MM.1S (cell line): ENCODE measurements at regions not wholly inside any gene's neighbourhood (a gene's known extent, or its start where the extent isn't known, plus 50 kb on each side); places are given as distances from the start of the nearest gene placed in this dataset.
"Not testable (repeated sequence)": the region's sequence is repeated elsewhere in the genome, so short reads cannot be mapped to it uniquely, and the experiment has no call there.

Experiments
- DNase-seq: peaks from one replicate; pipeline ENCODE4 v3.0.0-alpha.2; 2015
- H2AFZ ChIP-seq: fragments of 300-600 bp; sonication (generic); 2 replicates; pipeline ENCODE4 v1.6.0; 2016; ENCODE audit warnings: antibody characterized with exemption, low read length
- H3F3A ChIP-seq: fragments of 300-600 bp; sonication (generic); 2 replicates; pipeline ENCODE4 v1.6.1; 2016; ENCODE audit warnings: mild to moderate bottlenecking, antibody characterized with exemption, low read length, moderate library complexity, mixed read lengths; ENCODE audit not compliant: insufficient read depth
- H3K27ac ChIP-seq: fragments of 300-600 bp; sonication (generic); 2 replicates; pipeline ENCODE4 v1.5.1; 2016; ENCODE audit warnings: mild to moderate bottlenecking, low read length
- H3K27me3 ChIP-seq: fragments of 300-600 bp; sonication (generic); replicated peaks from 2 replicates; pipeline ENCODE4 v1.6.0; 2016; ENCODE audit warnings: low read length; ENCODE audit not compliant: insufficient read depth
- H3K36me3 ChIP-seq: fragments of 300-600 bp; sonication (generic); replicated peaks from 2 replicates; pipeline ENCODE4 v1.6.1; 2016; ENCODE audit warnings: mild to moderate bottlenecking, low read length, mixed read lengths; ENCODE audit not compliant: insufficient read depth
- H3K4me1 ChIP-seq: fragments of 300-600 bp; sonication (generic); 2 replicates; pipeline ENCODE4 v1.6.1; 2016; ENCODE audit warnings: low read length, mixed read lengths
- H3K4me2 ChIP-seq: fragments of 300-600 bp; sonication (generic); 2 replicates; pipeline ENCODE4 v1.6.0; 2016; ENCODE audit warnings: low read depth, low read length
- H3K4me3 ChIP-seq: fragments of 300-600 bp; sonication (generic); 2 replicates; pipeline ENCODE4 v1.5.1; 2016; ENCODE audit warnings: low read length, mixed read lengths
- H3K79me2 ChIP-seq: fragments of 300-600 bp; sonication (generic); 2 replicates; pipeline ENCODE4 v1.6.1; 2016; ENCODE audit warnings: mixed run types, low read length, mixed read lengths
- H3K9ac ChIP-seq: fragments of 300-600 bp; sonication (generic); 2 replicates; pipeline ENCODE4 v1.6.1; 2016; ENCODE audit warnings: low read length, mixed read lengths
- H3K9me2 ChIP-seq: fragments of 300-600 bp; sonication (generic); replicated peaks from 2 replicates; pipeline ENCODE4 v1.6.1; 2016; ENCODE audit warnings: mild to moderate bottlenecking, low read length, mixed read lengths; ENCODE audit not compliant: insufficient read depth
- H3K9me3 ChIP-seq: fragments of 300-600 bp; sonication (generic); replicated peaks from 2 replicates; pipeline ENCODE4 v1.6.1; 2016; ENCODE audit warnings: mild to moderate bottlenecking, low read length, mixed read lengths; ENCODE audit not compliant: insufficient read depth
- H4K20me1 ChIP-seq: fragments of 300-600 bp; sonication (generic); 2 replicates; pipeline ENCODE4 v1.6.1; 2016; ENCODE audit warnings: mild to moderate bottlenecking, low read length, moderate library complexity, mixed read lengths; ENCODE audit not compliant: insufficient read depth
- EZH2 ChIP-seq: fragments of 300-600 bp; sonication (generic); optimal IDR thresholded peaks from 2 replicates; pipeline ENCODE3; 2017; ENCODE audit warnings: low read depth, mild to moderate bottlenecking, antibody characterized with exemption, low read length, mixed read lengths
- EZH2phosphoT487 ChIP-seq: fragments of 300-600 bp; sonication (generic); IDR thresholded peaks from 2 replicates; pipeline ENCODE4 v1.6.1; 2018; ENCODE audit warnings: antibody characterized with exemption, low read length
- TF ChIP-seq, protein P1 (sequence below): fragments of 300-600 bp; sonication (generic); IDR thresholded peaks from 2 replicates; pipeline ENCODE4 v1.5.1; 2016; ENCODE audit warnings: antibody characterized with exemption, low read length, mixed read lengths

DNA sequence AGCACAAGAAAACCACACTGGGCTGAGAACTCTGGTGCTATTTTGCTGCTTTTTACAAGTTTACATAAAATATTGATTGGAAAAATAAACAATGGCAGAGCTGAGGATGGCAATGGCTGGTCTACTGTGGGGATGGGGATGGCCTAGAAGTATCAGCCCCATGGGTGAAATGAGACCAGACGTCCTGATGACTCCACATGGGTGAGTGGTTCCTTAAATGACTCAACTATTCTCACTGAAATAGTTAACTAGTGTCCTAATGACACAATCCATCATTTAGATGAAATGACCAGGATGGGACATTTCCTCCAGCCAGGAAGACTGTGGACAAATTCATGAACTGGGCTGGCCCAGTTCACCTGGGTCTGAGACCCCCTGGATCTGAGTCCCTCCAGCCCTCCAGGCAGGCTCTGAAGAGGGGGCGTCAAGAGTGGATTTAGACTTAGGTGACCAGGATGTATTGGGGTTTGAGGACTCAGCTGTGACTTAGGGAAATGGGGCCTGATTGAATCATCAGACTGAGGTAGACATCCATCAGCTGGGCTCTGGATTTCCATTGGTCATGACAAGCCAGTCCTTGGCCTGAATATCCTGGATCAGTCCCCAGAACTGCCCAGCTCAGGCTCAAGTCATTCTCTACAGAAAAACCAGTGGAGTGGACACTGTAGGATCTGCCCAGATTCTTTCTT, 98.2 kb upstream of the IGLL5 start:
- Histone ChIP-seq H3K27ac (no peak overlapping the region), H3K4me1 (no peaks in the 10 kb centered on the region), H3K27me3 (no peaks in the 10 kb centered on the region), H3K4me3 (no peak overlapping the region), H3K79me2 (no peaks in the 10 kb centered on the region), H3K36me3 (no peaks in the 10 kb centered on the region), H3K9me2 (no peaks in the 10 kb centered on the region), H3K9ac (no peak overlapping the region), H2AFZ (no peak overlapping the region), H3K9me3 (no peaks in the 10 kb centered on the region), H3K4me2 (no peak overlapping the region), H4K20me1 (no peaks in the 10 kb centered on the region), H3F3A (no peaks in the 10 kb centered on the region)
- TF ChIP-seq EZH2, result no peak
- TF ChIP-seq EZH2phosphoT487, result no peak
- TF ChIP-seq, protein P1, sequence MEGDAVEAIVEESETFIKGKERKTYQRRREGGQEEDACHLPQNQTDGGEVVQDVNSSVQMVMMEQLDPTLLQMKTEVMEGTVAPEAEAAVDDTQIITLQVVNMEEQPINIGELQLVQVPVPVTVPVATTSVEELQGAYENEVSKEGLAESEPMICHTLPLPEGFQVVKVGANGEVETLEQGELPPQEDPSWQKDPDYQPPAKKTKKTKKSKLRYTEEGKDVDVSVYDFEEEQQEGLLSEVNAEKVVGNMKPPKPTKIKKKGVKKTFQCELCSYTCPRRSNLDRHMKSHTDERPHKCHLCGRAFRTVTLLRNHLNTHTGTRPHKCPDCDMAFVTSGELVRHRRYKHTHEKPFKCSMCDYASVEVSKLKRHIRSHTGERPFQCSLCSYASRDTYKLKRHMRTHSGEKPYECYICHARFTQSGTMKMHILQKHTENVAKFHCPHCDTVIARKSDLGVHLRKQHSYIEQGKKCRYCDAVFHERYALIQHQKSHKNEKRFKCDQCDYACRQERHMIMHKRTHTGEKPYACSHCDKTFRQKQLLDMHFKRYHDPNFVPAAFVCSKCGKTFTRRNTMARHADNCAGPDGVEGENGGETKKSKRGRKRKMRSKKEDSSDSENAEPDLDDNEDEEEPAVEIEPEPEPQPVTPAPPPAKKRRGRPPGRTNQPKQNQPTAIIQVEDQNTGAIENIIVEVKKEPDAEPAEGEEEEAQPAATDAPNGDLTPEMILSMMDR, result no peak
- no peak for DNase-seq

DNA sequence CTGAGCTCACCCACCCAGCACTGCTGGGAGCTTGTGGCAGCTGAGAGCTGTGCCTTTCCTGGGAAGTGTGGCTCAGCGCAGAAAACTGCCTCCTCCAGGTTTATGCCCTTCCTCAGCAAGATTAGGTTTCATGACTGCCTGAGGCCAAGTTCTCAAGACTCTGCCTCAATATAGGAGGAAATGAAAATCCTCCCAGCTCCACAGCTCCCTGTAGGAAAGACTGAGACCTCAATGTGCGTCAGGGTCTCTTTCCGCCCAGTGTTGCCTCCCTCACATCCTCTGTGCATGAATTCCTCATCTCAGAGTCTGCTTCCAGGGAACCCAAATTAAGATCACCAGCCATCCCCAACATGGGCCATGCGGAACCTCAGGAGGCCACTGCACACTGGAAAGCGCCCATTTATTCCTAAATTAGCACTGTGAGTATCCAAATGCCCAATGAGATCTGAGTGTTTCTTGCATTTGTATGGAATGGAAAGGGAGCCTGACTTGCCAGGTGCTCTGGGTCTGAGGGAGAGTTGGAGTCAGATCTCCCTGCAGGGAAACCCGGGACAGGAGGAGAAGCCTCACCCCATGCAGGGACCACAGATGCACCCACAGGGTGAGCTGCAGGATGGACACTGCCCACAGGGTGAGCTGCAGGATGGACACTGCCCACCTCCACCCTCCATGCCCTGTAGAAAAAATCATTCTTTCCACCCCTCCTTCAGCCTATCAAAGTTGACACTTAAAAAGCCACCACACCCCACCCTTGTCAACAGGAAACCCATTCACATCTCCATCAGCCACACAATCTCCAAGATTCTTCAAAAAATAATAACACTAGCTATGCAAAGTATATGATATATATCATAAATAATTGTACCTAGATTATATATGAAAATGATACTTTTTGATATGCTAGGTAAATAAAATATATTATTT, 97.4 kb upstream of the IGLL5 start:
- Histone ChIP-seq H3K4me1 (no peaks in the 10 kb centered on the region), H3K36me3 (no peaks in the 10 kb centered on the region), H3K9me2 (no peaks in the 10 kb centered on the region), H3K9ac (no peak overlapping the region), H3K79me2 (no peaks in the 10 kb centered on the region), H3K4me3 (no peak overlapping the region), H3F3A (no peaks in the 10 kb centered on the region), H3K9me3 (no peaks in the 10 kb centered on the region), H3K27ac (no peak overlapping the region), H3K27me3 (no peaks in the 10 kb centered on the region), H3K4me2 (no peak overlapping the region), H2AFZ (no peak overlapping the region), H4K20me1 (no peaks in the 10 kb centered on the region)
- no peak for TF ChIP-seq EZH2phosphoT487
- TF ChIP-seq, protein P1, result no peak
- no peak for TF ChIP-seq EZH2
- DNase-seq, result no peak

GRCh38 chr22:22791438-22792181, 96.0 kb upstream of the IGLL5 start:
- H3K4me3 ChIP-seq, result no peak overlapping the region
- no peak overlapping the region for H3K9ac ChIP-seq
- H3K79me2 ChIP-seq, result no peaks in the 10 kb centered on the region
- H3K9me3 ChIP-seq, result no peaks in the 10 kb centered on the region
- H3K27ac ChIP-seq, result no peak overlapping the region
- H4K20me1 ChIP-seq, result no peaks in the 10 kb centered on the region
- no peak for DNase-seq
- TF ChIP-seq, protein P1, result no peak
- no peak for TF ChIP-seq EZH2phosphoT487
- no peak for TF ChIP-seq EZH2
- no peaks in the 10 kb centered on the region for H3K27me3 ChIP-seq
- H3K4me2 ChIP-seq, result no peak overlapping the region
- no peak overlapping the region for H2AFZ ChIP-seq
- H3F3A ChIP-seq, result no peaks in the 10 kb centered on the region
- no peaks in the 10 kb centered on the region for H3K9me2 ChIP-seq
- no peaks in the 10 kb centered on the region for H3K36me3 ChIP-seq
- no peaks in the 10 kb centered on the region for H3K4me1 ChIP-seq

DNA sequence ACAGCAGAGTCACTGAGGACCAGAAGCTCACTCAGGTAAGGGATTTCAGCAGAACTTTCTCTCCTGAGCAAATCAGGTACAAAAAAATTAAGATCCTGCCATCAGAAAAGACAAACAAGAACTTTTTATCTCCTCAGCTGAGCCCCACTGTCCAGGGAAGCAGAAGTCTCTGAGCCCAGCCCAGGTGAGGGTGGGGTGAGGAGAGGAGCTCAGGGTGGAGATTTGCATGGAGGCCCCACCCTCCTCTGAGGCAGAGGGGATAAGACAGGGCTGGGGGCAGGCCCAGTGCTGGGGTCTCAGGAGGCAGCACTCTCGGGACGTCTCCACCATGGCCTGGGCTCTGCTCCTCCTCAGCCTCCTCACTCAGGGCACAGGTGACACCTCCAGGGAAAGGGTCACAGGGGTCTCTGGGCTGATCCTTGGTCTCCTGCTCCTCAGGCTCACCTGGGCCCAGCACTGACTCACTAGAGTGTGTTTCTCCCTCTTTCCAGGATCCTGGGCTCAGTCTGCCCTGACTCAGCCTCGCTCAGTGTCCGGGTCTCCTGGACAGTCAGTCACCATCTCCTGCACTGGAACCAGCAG, 95.3 kb upstream of the IGLL5 start:
- H3K9me2 ChIP-seq, H3K27me3 ChIP-seq, H3K4me2 ChIP-seq, H3K4me3 ChIP-seq, H4K20me1 ChIP-seq, H3K9ac ChIP-seq, H3K36me3 ChIP-seq, DNase-seq, H3K27ac ChIP-seq, H3K4me1 ChIP-seq, H3K9me3 ChIP-seq, H2AFZ ChIP-seq, H3K79me2 ChIP-seq, H3F3A ChIP-seq: not testable (repeated sequence)

- H3K79me2 ChIP-seq, H3K9me3 ChIP-seq, H3F3A ChIP-seq, H3K4me1 ChIP-seq, H4K20me1 ChIP-seq, H3K27me3 ChIP-seq, H3K4me3 ChIP-seq, H3K27ac ChIP-seq, H3K36me3 ChIP-seq, H2AFZ ChIP-seq, H3K4me2 ChIP-seq, H3K9ac ChIP-seq, DNase-seq, H3K9me2 ChIP-seq: not testable (repeated sequence)
Observed at GRCh38 chr22:22795639-22796038, 92.0 kb upstream of the IGLL5 start.
